ENCODE measurements at regions not wholly inside any gene's neighbourhood (a gene's known extent, or its start where the extent isn't known, plus 50 kb on each side); places are given as distances from the start of the nearest gene placed in this dataset.
A peak's percentile ranks its signal among the peaks of the same experiment; 100 is the strongest.

GRCh38 chr4:116906758-116907157, 178.6 kb downstream of the TRAM1L1 start:
- BruUV-seq (replicated peaks), result no TSS peak
- H3K4me1 ChIP-seq (ENCODE audit: insufficient read depth, low read length), result no peaks in the 10 kb centered on the region
- FAIRE-seq (no peak), DNase-seq (ENCODE audit: low spot score) (no peak), ATAC-seq (no peak)
- no peak overlapping the region for H2AFZ ChIP-seq (ENCODE audit: low read length)
- H3K36me3 ChIP-seq (replicated peaks in 1 of 2; ENCODE audit: control insufficient read depth in 1 of 2, insufficient read depth in 2 of 2, low read length in 2 of 2), result no peaks in the 10 kb centered on the region
- ChIA-PET CTCF (ENCODE audit: low intra/inter-chr PET ratio, low total read pairs) (no interaction called here), POLR2A (no interaction called here)
- no peaks in the 10 kb centered on the region for H4K20me1 ChIP-seq (ENCODE audit: insufficient read depth, low read length)
- no peak overlapping the region for H3K4me3 ChIP-seq (replicated peaks in 1 of 3; ENCODE audit: insufficient read depth in 1 of 3, low read depth in 2 of 3, low read length in 3 of 3)
- no peak overlapping the region for H3K27ac ChIP-seq (ENCODE audit: extremely low read length, insufficient read depth, low read length)
- H3K4me2 ChIP-seq (ENCODE audit: low read depth, low read length), result no peak overlapping the region
- H3K27me3 ChIP-seq (ENCODE audit: control insufficient read depth in 1 of 2, insufficient read depth in 2 of 2, low read length in 2 of 2), result no peaks in the 10 kb centered on the region
- 0% methylated on average over 2 of the region's 2 CpGs for WGBS (ENCODE audit: low lambda C conversion rate)
- H3K9ac ChIP-seq (ENCODE audit: insufficient read depth, low read depth, low read length), result no peak overlapping the region
- intact Hi-C loops (cut with micrococcal nuclease; ENCODE audit: unreplicated experiment), result no loop called here
- TF ChIP-seq MAFK (conservative IDR thresholded peaks at IDR 0.05 in 1 of 2, IDR thresholded peaks at IDR 0.05 in 1 of 2; ENCODE audit: low read length in 2 of 2), result peak; percentile 82 to 93
- no peak for TF ChIP-seq ZNF232 (CRISPR knock-in tag; IDR thresholded peaks at IDR 0.05; ENCODE audit: borderline replicate concordance)
- no peak for TF ChIP-seq SALL2 (CRISPR knock-in tag; IDR thresholded peaks at IDR 0.05)
- TF ChIP-seq MAFF (IDR thresholded peaks at IDR 0.05; ENCODE audit: low read depth, low read length), result peak; percentile 90
- TF ChIP-seq ZNF841 (CRISPR knock-in tag; IDR thresholded peaks at IDR 0.05; ENCODE audit: borderline replicate concordance), result no peak
- no peaks in the 10 kb centered on the region for H3K9me3 ChIP-seq (ENCODE audit: low read length)
- in situ Hi-C loops (cut with HindIII; ENCODE audit: extremely low pct_ligation_motif_present, low pct_unique_long_range_greater_than_20kb), result no loop called here
- H3K79me2 ChIP-seq (ENCODE audit: insufficient read depth, low read length), result no peaks in the 10 kb centered on the region

- intact Hi-C loops (cut with micrococcal nuclease; ENCODE audit: unreplicated experiment) (no loop called here), in situ Hi-C loops (cut with HindIII; ENCODE audit: extremely low pct_ligation_motif_present, low pct_unique_long_range_greater_than_20kb) (no loop called here)
- FAIRE-seq (no peak), ATAC-seq (no peak), DNase-seq (ENCODE audit: low spot score) (no peak)
- 0% methylated on average over 1 of the region's 1 CpG for WGBS (ENCODE audit: low lambda C conversion rate)
- H2AFZ ChIP-seq (ENCODE audit: low read length), result no peak overlapping the region
- H3K36me3 ChIP-seq (replicated peaks in 1 of 2; ENCODE audit: control insufficient read depth in 1 of 2, insufficient read depth in 2 of 2, low read length in 2 of 2), result no peaks in the 10 kb centered on the region
- H3K4me3 ChIP-seq (replicated peaks in 1 of 3; ENCODE audit: insufficient read depth in 1 of 3, low read depth in 2 of 3, low read length in 3 of 3), result no peak overlapping the region
- no peak overlapping the region for H3K9ac ChIP-seq (ENCODE audit: insufficient read depth, low read depth, low read length)
- no peaks in the 10 kb centered on the region for H3K27me3 ChIP-seq (ENCODE audit: control insufficient read depth in 1 of 2, insufficient read depth in 2 of 2, low read length in 2 of 2)
- H3K9me3 ChIP-seq (ENCODE audit: low read length), result no peaks in the 10 kb centered on the region
- ChIA-PET POLR2A (no interaction called here), CTCF (ENCODE audit: low intra/inter-chr PET ratio, low total read pairs) (no interaction called here)
- H3K79me2 ChIP-seq (ENCODE audit: insufficient read depth, low read length), result no peaks in the 10 kb centered on the region
- no peaks in the 10 kb centered on the region for H3K4me1 ChIP-seq (ENCODE audit: insufficient read depth, low read length)
- no TSS peak for BruUV-seq (replicated peaks)
- no peaks in the 10 kb centered on the region for H4K20me1 ChIP-seq (ENCODE audit: insufficient read depth, low read length)
- no peak overlapping the region for H3K4me2 ChIP-seq (ENCODE audit: low read depth, low read length)
- no peak overlapping the region for H3K27ac ChIP-seq (ENCODE audit: extremely low read length, insufficient read depth, low read length)
- no peak for TF ChIP-seq EEA1 (CRISPR knock-in tag; IDR thresholded peaks at IDR 0.05; ENCODE audit: borderline replicate concordance)
- no peak for TF ChIP-seq BATF2 (CRISPR knock-in tag; IDR thresholded peaks at IDR 0.05)
- TF ChIP-seq CBX5 (CRISPR knock-in tag; IDR thresholded peaks at IDR 0.05; ENCODE audit: borderline replicate concordance), result no peak
- TF ChIP-seq NFIB (CRISPR knock-in tag; IDR thresholded peaks at IDR 0.05; ENCODE audit: borderline replicate concordance), result no peak
- no peak for TF ChIP-seq ZNF292 (CRISPR knock-in tag; IDR thresholded peaks at IDR 0.05; ENCODE audit: borderline replicate concordance, low read depth)
- no peak for TF ChIP-seq HDAC1 (CRISPR knock-in tag; IDR thresholded peaks at IDR 0.05)
- TF ChIP-seq ZBTB37 (CRISPR knock-in tag; IDR thresholded peaks at IDR 0.05), result no peak
- no peak for TF ChIP-seq TIGD3 (CRISPR knock-in tag; IDR thresholded peaks at IDR 0.05; ENCODE audit: borderline replicate concordance)
- no peak for TF ChIP-seq ZNF549 (CRISPR knock-in tag; IDR thresholded peaks at IDR 0.05)
- no peak for TF ChIP-seq ETS1 (CRISPR knock-in tag; IDR thresholded peaks at IDR 0.05)
Observed at GRCh38 chr4:116899561-116899960, 185.8 kb downstream of the TRAM1L1 start.

Data from HepG2 (cell line).